OCI-LY1 (cell line): ENCODE measurements at regions not wholly inside any gene's neighbourhood (a gene's known extent, or its start where the extent isn't known, plus 50 kb on each side); places are given as distances from the start of the nearest gene placed in this dataset.

Experiments used
- H2AFZ ChIP-seq: fragments of 200-600 bp; sonication (generic), shearing (Covaris generic); 2 replicates; pipeline ENCODE4 v1.6.0; 2014; ENCODE audit warnings: antibody characterized with exemption, mild to moderate bottlenecking, low read length
- H3F3A ChIP-seq: fragments of 200-600 bp; sonication (generic), shearing (Covaris generic); 2 replicates; pipeline ENCODE4 v1.6.0; 2014; ENCODE audit warnings: mild to moderate bottlenecking, antibody characterized with exemption, low read length, moderate library complexity; ENCODE audit not compliant: insufficient read depth
- H3K27ac ChIP-seq: fragments of 200-600 bp; sonication (generic); 2 replicates; pipeline ENCODE4 v1.5.1; 2014; ENCODE audit warnings: low read length, mixed run types, mild to moderate bottlenecking, low read depth; ENCODE audit not compliant: poor library complexity, severe bottlenecking
- H3K27me3 ChIP-seq: fragments of 200-600 bp; sonication (generic); 2 replicates; pipeline ENCODE4 v1.6.0; 2014; ENCODE audit warnings: antibody characterized with exemption, mild to moderate bottlenecking, low read length, moderate library complexity; ENCODE audit not compliant: insufficient read depth
- H3K36me3 ChIP-seq: fragments of 200-600 bp; sonication (generic); 2 replicates; pipeline ENCODE4 v1.6.1; 2014; ENCODE audit warnings: mild to moderate bottlenecking, antibody characterized with exemption, low read length, moderate library complexity, mixed read lengths; ENCODE audit not compliant: insufficient read depth
- H3K4me1 ChIP-seq: fragments of 200-600 bp; sonication (generic); 2 replicates; pipeline ENCODE4 v1.5.1; 2014; ENCODE audit warnings: mild to moderate bottlenecking, low read length, moderate library complexity; ENCODE audit not compliant: insufficient read depth, severe bottlenecking
- H3K4me2 ChIP-seq: fragments of 200-600 bp; sonication (generic), shearing (Covaris generic); 2 replicates; pipeline ENCODE4 v1.6.1; 2014; ENCODE audit warnings: low read length
- H3K4me3 ChIP-seq: fragments of 200-600 bp; sonication (generic); 2 replicates; pipeline ENCODE4 v1.5.1; 2014; ENCODE audit warnings: low read length, low read depth, mild to moderate bottlenecking, mixed read lengths; ENCODE audit not compliant: poor library complexity, severe bottlenecking
- H3K79me2 ChIP-seq: fragments of 200-600 bp; shearing (Covaris generic); 2 replicates; pipeline ENCODE4 v1.6.1; 2016; ENCODE audit warnings: mixed run types, low read length, mixed read lengths; ENCODE audit not compliant: insufficient read depth
- H3K9ac ChIP-seq: fragments of 200-600 bp; sonication (generic), shearing (Covaris generic); 2 replicates; pipeline ENCODE4 v1.6.1; 2014; ENCODE audit warnings: mild to moderate bottlenecking, low read length, mixed read lengths
- H3K9me2 ChIP-seq: fragments of 200-600 bp; sonication (generic), shearing (Covaris generic); 2 replicates; pipeline ENCODE4 v1.6.1; 2014; ENCODE audit warnings: low read depth, mild to moderate bottlenecking, low read length, mixed read lengths
- H3K9me3 ChIP-seq: fragments of 200-600 bp; shearing (Covaris generic); 2 replicates; pipeline ENCODE4 v1.6.1; 2014; ENCODE audit warnings: low read length, mixed read lengths
- H4K20me1 ChIP-seq: fragments of 200-600 bp; sonication (generic), shearing (Covaris generic); 2 replicates; pipeline ENCODE4 v1.6.0; 2016; ENCODE audit warnings: mild to moderate bottlenecking, low read length; ENCODE audit not compliant: insufficient read depth
- EZH2 ChIP-seq: fragments of 200-600 bp; sonication (generic), shearing (Covaris generic); IDR thresholded peaks from 2 replicates; pipeline ENCODE4 v1.8.0; 2017; ENCODE audit warnings: borderline replicate concordance, mixed run types, mild to moderate bottlenecking, antibody characterized with exemption, low read length, moderate library complexity, mixed read lengths
- TF ChIP-seq, protein P1 (sequence below): fragments of 200-600 bp; sonication (generic), shearing (Covaris generic); IDR thresholded peaks from 2 replicates; pipeline ENCODE4 v1.5.1; 2017; ENCODE audit warnings: mild to moderate bottlenecking, antibody characterized with exemption, low read length, moderate library complexity, mixed read lengths

DNA sequence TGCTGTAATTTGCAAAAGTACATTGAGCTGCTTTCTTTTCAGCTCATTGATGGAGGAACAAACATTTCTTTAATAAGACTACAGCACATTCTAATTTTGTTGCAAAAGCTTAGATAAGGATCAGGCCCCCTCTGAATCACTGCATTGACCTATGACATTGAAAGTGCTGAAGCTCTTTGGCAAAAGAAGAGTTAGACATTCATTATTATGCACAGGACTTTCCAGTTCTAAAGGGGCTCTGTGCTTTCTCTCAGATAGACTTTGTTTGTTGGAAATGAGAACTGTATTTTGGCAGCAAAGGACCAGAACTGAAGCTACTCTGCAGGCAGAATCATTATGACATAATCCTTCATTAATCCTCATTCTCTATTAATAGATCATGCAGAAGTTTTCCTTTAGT is 252.9 kb upstream of the SOX2 start:
- H3K4me2 ChIP-seq = peak overlapping the region; percentile 37
- H3K27ac ChIP-seq = peak overlapping the region; percentile 86
- H3F3A ChIP-seq = no peaks in the 10 kb centered on the region
- no peaks in the 10 kb centered on the region for H4K20me1 ChIP-seq
- H3K27me3 ChIP-seq = no peaks in the 10 kb centered on the region
- no peaks in the 10 kb centered on the region for H3K36me3 ChIP-seq
- H3K79me2 ChIP-seq = no peaks in the 10 kb centered on the region
- peaks cover 91% of the 10 kb centered on the region for H3K4me1 ChIP-seq
- H3K4me3 ChIP-seq = no peak overlapping the region
- peak overlapping the region; percentile 8 for H3K9ac ChIP-seq
- no peaks in the 10 kb centered on the region for H3K9me3 ChIP-seq
- H2AFZ ChIP-seq = peak overlapping the region; percentile 82; the same call in 1 of the 2 replicates
- TF ChIP-seq, protein P1, sequence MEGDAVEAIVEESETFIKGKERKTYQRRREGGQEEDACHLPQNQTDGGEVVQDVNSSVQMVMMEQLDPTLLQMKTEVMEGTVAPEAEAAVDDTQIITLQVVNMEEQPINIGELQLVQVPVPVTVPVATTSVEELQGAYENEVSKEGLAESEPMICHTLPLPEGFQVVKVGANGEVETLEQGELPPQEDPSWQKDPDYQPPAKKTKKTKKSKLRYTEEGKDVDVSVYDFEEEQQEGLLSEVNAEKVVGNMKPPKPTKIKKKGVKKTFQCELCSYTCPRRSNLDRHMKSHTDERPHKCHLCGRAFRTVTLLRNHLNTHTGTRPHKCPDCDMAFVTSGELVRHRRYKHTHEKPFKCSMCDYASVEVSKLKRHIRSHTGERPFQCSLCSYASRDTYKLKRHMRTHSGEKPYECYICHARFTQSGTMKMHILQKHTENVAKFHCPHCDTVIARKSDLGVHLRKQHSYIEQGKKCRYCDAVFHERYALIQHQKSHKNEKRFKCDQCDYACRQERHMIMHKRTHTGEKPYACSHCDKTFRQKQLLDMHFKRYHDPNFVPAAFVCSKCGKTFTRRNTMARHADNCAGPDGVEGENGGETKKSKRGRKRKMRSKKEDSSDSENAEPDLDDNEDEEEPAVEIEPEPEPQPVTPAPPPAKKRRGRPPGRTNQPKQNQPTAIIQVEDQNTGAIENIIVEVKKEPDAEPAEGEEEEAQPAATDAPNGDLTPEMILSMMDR = no peak
- H3K9me2 ChIP-seq = no peaks in the 10 kb centered on the region

GRCh38 chr3:181457756-181458155 is 254.0 kb upstream of the SOX2 start:
- H3K4me3 ChIP-seq = no peak overlapping the region
- peaks cover 100% of the 10 kb centered on the region for H3K4me1 ChIP-seq
- peak overlapping the region; percentile 37 for H3K4me2 ChIP-seq
- H3K9me3 ChIP-seq = no peaks in the 10 kb centered on the region
- no peaks in the 10 kb centered on the region for H3K27me3 ChIP-seq
- peak overlapping the region; percentile 8 for H3K9ac ChIP-seq
- no peaks in the 10 kb centered on the region for H4K20me1 ChIP-seq
- TF ChIP-seq, protein P1 = no peak
- no peak for TF ChIP-seq EZH2
- H3K9me2 ChIP-seq = no peaks in the 10 kb centered on the region
- no peaks in the 10 kb centered on the region for H3F3A ChIP-seq
- H3K36me3 ChIP-seq = no peaks in the 10 kb centered on the region
- H2AFZ ChIP-seq = peak overlapping the region; percentile 82
- H3K79me2 ChIP-seq = no peaks in the 10 kb centered on the region
- H3K27ac ChIP-seq = peak overlapping the region; percentile 86

DNA sequence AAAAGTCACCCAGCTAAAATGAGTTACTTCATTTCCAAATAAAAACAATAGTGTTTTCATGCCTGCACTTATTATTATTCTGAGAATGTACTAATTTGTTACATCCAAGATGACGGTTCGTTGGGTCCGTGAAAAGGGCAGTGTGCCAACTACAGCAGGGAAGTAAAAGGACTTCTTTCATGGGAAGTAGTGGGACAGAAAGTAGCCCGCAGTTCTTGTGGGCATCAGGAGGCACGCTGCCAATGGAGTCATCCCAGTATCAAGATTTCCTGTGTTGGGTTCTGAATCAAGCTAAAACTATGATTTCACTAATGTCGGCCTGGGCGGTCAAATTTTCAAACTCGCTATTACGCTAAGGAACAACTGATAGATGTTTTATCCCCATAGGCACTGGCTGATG is 254.5 kb upstream of the SOX2 start:
- Histone ChIP-seq H3K9me2 (no peaks in the 10 kb centered on the region), H3K9me3 (no peaks in the 10 kb centered on the region), H3K4me1 (peaks cover 98% of the 10 kb centered on the region), H3K27me3 (no peaks in the 10 kb centered on the region), H4K20me1 (no peaks in the 10 kb centered on the region), H3K27ac (peak overlapping the region; percentile 86), H3F3A (no peaks in the 10 kb centered on the region), H2AFZ (peak overlapping the region; percentile 82), H3K4me3 (no peak overlapping the region), H3K9ac (no peak overlapping the region), H3K79me2 (no peaks in the 10 kb centered on the region), H3K4me2 (peak overlapping the region; percentile 37; the same call in 1 of the 2 replicates), H3K36me3 (no peaks in the 10 kb centered on the region)
- TF ChIP-seq, protein P1 = no peak
- TF ChIP-seq EZH2 = no peak
